ENCODE measurements at regions not wholly inside any gene's neighbourhood (a gene's known extent, or its start where the extent isn't known, plus 50 kb on each side); places are given as distances from the start of the nearest gene placed in this dataset.

GRCh38 chr3:76699846-76700245 is 340.1 kb upstream of the ROBO2 start:
- H3K4me3 ChIP-seq: no peak overlapping the region
- no peak for DNase-seq (ENCODE audit: low spot score)
- H3K36me3 ChIP-seq: no peaks in the 10 kb centered on the region
- H3K4me1 ChIP-seq: no peaks in the 10 kb centered on the region
- H3K27me3 ChIP-seq: no peaks in the 10 kb centered on the region
- no peaks in the 10 kb centered on the region for H3K9me3 ChIP-seq
- no peak overlapping the region for H3K27ac ChIP-seq
- TF ChIP-seq, protein P1, sequence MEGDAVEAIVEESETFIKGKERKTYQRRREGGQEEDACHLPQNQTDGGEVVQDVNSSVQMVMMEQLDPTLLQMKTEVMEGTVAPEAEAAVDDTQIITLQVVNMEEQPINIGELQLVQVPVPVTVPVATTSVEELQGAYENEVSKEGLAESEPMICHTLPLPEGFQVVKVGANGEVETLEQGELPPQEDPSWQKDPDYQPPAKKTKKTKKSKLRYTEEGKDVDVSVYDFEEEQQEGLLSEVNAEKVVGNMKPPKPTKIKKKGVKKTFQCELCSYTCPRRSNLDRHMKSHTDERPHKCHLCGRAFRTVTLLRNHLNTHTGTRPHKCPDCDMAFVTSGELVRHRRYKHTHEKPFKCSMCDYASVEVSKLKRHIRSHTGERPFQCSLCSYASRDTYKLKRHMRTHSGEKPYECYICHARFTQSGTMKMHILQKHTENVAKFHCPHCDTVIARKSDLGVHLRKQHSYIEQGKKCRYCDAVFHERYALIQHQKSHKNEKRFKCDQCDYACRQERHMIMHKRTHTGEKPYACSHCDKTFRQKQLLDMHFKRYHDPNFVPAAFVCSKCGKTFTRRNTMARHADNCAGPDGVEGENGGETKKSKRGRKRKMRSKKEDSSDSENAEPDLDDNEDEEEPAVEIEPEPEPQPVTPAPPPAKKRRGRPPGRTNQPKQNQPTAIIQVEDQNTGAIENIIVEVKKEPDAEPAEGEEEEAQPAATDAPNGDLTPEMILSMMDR (IDR thresholded peaks at IDR 0.05): no peak

DNA sequence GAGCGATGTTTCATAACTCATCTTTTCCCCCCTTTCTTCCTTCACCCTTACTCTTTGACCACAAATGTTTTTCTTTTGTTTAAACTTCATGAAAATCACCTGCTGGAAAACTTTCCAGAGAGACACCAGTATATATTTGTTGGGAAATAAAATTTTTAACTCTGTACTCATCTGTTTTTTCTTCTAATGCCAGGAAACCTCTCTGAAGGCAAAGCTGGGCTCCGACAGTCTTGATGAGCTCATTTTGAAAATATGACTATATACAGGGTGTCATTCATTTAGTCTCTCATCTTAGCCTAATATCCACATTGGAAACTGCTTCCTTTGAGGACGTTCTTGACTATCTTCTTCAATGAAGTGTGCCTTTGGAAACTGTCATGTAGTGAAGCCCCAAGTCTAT is 339.6 kb upstream of the ROBO2 start:
- Histone ChIP-seq H3K36me3 (no peaks in the 10 kb centered on the region), H3K9me3 (no peaks in the 10 kb centered on the region), H3K27ac (no peak overlapping the region), H3K4me1 (no peaks in the 10 kb centered on the region), H3K4me3 (no peak overlapping the region), H3K27me3 (no peaks in the 10 kb centered on the region)
- no peak for DNase-seq (ENCODE audit: low spot score)
- TF ChIP-seq, protein P1 (IDR thresholded peaks at IDR 0.05): no peak

- H3K9me3 ChIP-seq: no peaks in the 10 kb centered on the region
- H3K4me3 ChIP-seq: no peak overlapping the region
- no peaks in the 10 kb centered on the region for H3K27me3 ChIP-seq
- H3K27ac ChIP-seq: no peak overlapping the region
- TF ChIP-seq, protein P1 (IDR thresholded peaks at IDR 0.05): no peak
- H3K4me1 ChIP-seq: no peaks in the 10 kb centered on the region
- no peaks in the 10 kb centered on the region for H3K36me3 ChIP-seq
- DNase-seq (ENCODE audit: low spot score): no peak
These were observed 337.2 kb upstream of the ROBO2 start for GRCh38 chr3:76702676-76703075.

DNA sequence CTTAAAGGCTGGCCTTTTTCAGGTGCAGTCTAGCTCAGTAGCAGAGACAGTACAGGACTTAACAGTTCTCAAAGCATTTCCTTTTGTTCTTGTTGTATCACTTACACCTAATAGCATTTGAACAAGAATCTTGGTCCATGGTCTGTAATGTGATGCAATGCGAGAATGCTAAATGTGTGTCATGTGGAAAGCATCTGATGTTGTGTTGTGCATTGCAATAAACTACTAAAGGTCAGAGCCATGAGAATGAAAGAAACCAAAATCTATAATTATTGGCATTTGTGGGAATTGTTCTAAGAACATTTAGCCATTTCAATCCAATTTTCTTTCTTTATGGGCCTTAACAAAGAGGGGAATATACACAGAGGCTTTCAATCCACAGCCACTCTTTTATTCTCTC is 324.5 kb upstream of the ROBO2 start:
- Histone ChIP-seq H3K36me3 (no peaks in the 10 kb centered on the region), H3K4me3 (no peak overlapping the region), H3K27me3 (no peaks in the 10 kb centered on the region), H3K4me1 (no peaks in the 10 kb centered on the region), H3K27ac (no peak overlapping the region), H3K9me3 (no peaks in the 10 kb centered on the region)
- no peak for DNase-seq (ENCODE audit: low spot score)
- TF ChIP-seq, protein P1 (IDR thresholded peaks at IDR 0.05): no peak

- no peaks in the 10 kb centered on the region for H3K9me3 ChIP-seq
- no peaks in the 10 kb centered on the region for H3K27me3 ChIP-seq
- no peak overlapping the region for H3K27ac ChIP-seq
- TF ChIP-seq, protein P1 (IDR thresholded peaks at IDR 0.05): no peak
- H3K4me1 ChIP-seq: no peaks in the 10 kb centered on the region
- no peaks in the 10 kb centered on the region for H3K36me3 ChIP-seq
- H3K4me3 ChIP-seq: no peak overlapping the region
- DNase-seq (ENCODE audit: low spot score): no peak
These were observed 316.5 kb upstream of the ROBO2 start for GRCh38 chr3:76723366-76723765.

- no peaks in the 10 kb centered on the region for H3K4me1 ChIP-seq
- TF ChIP-seq, protein P1 (IDR thresholded peaks at IDR 0.05): no peak
- H3K9me3 ChIP-seq: no peaks in the 10 kb centered on the region
- H3K27me3 ChIP-seq: no peaks in the 10 kb centered on the region
- H3K36me3 ChIP-seq: no peaks in the 10 kb centered on the region
- DNase-seq (ENCODE audit: low spot score): no peak
- H3K4me3 ChIP-seq: no peak overlapping the region
- H3K27ac ChIP-seq: no peak overlapping the region
These were observed 315.8 kb upstream of the ROBO2 start for GRCh38 chr3:76724075-76724474.
